ENCODE measurements at regions not wholly inside any gene's neighbourhood (a gene's known extent, or its start where the extent isn't known, plus 50 kb on each side); places are given as distances from the start of the nearest gene placed in this dataset.

DNA sequence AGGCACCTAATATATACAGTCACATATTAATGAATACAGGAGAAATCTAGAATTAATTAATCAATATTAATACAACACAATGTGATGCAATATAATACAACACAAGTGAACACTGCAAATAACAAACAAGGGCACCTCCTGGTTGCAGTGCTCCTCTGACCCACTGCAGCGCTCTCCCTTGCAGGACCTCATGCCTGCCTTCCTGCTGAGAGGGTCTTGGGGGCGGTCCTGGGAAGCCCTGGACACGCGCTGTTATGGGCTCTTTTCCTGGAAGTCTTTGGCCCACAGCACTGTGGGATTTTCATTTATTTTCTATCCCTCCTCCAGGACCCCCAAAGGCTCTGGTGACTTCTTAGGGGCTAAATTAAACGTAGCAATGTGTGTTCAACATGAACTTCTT is 485.8 kb downstream of the IRX1 start:
- peaks cover 5% of the 10 kb centered on the region for H3K4me1 Mint-ChIP-seq (ENCODE audit: low read depth, unreplicated experiment)
- H3K27me3 Mint-ChIP-seq (ENCODE audit: unreplicated experiment) = no peaks in the 10 kb centered on the region
- TF ChIP-seq, protein P1, sequence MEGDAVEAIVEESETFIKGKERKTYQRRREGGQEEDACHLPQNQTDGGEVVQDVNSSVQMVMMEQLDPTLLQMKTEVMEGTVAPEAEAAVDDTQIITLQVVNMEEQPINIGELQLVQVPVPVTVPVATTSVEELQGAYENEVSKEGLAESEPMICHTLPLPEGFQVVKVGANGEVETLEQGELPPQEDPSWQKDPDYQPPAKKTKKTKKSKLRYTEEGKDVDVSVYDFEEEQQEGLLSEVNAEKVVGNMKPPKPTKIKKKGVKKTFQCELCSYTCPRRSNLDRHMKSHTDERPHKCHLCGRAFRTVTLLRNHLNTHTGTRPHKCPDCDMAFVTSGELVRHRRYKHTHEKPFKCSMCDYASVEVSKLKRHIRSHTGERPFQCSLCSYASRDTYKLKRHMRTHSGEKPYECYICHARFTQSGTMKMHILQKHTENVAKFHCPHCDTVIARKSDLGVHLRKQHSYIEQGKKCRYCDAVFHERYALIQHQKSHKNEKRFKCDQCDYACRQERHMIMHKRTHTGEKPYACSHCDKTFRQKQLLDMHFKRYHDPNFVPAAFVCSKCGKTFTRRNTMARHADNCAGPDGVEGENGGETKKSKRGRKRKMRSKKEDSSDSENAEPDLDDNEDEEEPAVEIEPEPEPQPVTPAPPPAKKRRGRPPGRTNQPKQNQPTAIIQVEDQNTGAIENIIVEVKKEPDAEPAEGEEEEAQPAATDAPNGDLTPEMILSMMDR (IDR thresholded peaks at IDR 0.05; ENCODE audit: partially characterized antibody, unreplicated experiment) = no peak
- H3K4me3 Mint-ChIP-seq (ENCODE audit: unreplicated experiment) = no peak overlapping the region
- H3K9me3 Mint-ChIP-seq (ENCODE audit: unreplicated experiment) = no peaks in the 10 kb centered on the region
- no peak overlapping the region for H3K27ac Mint-ChIP-seq (ENCODE audit: unreplicated experiment)
- no peaks in the 10 kb centered on the region for H3K36me3 Mint-ChIP-seq (ENCODE audit: unreplicated experiment)
- no peak for DNase-seq

DNA sequence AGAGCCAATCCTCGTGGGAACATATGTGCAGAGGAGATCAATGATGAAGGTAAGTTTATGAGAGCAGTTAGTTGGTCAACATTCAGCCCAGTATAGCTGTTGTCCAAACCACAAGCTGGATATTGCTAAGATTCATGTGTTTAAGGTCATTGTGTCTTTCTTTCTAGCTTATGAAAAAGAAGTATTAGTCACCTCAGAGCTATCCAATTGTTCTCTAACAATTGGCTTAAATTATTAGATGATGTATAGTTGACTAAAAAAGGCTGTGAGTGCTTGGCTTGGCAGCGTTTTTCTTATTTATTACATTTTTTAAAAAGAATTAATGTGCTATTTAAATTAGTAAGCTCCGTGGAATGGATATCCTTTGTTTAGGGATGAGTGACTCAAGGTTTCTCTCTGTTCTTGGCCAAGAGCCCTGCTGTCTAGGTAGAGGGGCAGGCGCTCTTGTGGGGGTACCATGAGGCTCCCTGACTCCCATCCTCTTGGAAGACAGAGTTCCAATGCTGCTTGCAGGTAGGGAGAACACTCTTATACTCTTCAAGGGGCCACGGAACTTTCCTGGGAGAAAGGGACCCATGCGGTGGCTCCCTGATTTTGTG is 487.4 kb downstream of the IRX1 start:
- H3K9me3 Mint-ChIP-seq (ENCODE audit: unreplicated experiment) = no peaks in the 10 kb centered on the region
- H3K4me1 Mint-ChIP-seq (ENCODE audit: low read depth, unreplicated experiment) = peaks cover 5% of the 10 kb centered on the region
- TF ChIP-seq, protein P1 (IDR thresholded peaks at IDR 0.05; ENCODE audit: partially characterized antibody, unreplicated experiment) = no peak
- no peak for DNase-seq
- H3K27me3 Mint-ChIP-seq (ENCODE audit: unreplicated experiment) = no peaks in the 10 kb centered on the region
- no peaks in the 10 kb centered on the region for H3K36me3 Mint-ChIP-seq (ENCODE audit: unreplicated experiment)
- no peak overlapping the region for H3K27ac Mint-ChIP-seq (ENCODE audit: unreplicated experiment)
- no peak overlapping the region for H3K4me3 Mint-ChIP-seq (ENCODE audit: unreplicated experiment)

DNA sequence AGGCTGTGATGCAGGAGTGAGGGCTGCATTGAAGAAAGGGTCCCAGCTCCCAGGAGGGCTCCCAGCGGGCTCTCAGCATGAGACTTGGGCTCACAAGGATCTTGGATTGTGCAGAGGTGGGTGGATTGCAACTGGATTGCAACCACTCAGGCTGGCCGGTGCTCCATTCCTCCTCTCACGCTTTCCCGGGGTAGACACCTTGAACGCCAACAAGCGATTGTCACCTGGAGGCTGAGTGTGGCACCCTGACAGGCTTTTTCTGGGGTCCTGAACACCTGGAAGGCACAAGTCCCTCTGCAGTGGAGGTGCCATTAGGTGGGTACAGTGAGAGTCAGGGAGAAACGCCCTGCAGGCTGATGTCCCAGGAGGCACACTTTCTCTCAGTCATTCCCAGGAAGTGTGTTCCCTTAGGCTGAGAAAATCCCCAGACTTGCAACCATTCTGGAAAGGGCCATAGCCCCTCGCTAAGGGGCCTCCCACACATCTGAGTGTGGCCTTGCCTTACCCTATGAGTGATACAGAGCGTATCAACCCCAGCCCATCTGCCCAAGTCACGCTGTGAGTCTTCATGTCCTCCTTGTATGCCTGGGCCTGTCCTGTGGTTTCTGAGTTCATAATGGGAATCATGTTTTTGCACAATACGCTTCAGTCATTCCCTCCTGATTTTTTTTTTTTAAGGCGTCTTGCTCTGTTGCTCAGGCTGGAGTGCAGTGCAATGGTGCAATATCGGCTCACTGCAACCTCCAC is 488.1 kb downstream of the IRX1 start:
- Mint-ChIP-seq H3K27me3 (ENCODE audit: unreplicated experiment) (no peaks in the 10 kb centered on the region), H3K36me3 (ENCODE audit: unreplicated experiment) (no peaks in the 10 kb centered on the region), H3K4me1 (ENCODE audit: low read depth, unreplicated experiment) (peaks cover 5% of the 10 kb centered on the region), H3K4me3 (ENCODE audit: unreplicated experiment) (no peak overlapping the region), H3K27ac (ENCODE audit: unreplicated experiment) (no peak overlapping the region), H3K9me3 (ENCODE audit: unreplicated experiment) (no peaks in the 10 kb centered on the region)
- no peak for DNase-seq
- TF ChIP-seq, protein P1 (IDR thresholded peaks at IDR 0.05; ENCODE audit: partially characterized antibody, unreplicated experiment) = no peak

DNA sequence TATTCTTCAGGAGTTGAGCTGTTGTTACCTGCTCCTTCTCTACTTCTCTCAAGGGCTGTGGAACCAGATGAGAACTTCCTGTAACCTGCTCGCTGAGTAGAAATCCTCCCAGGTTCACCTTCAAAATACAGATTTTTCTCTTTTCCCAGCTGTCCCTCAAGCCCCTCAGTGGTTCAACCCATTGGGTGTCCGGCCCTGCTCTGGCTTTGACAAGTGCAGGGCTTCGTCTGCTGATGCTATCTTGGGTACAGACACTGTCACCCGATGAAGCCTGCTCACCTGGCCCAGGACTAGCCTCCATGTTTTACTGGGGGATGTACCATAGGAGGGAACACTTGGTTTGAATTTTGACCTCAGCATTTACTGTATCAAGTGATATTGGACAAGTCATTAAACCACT is 490.4 kb downstream of the IRX1 start:
- Mint-ChIP-seq H3K4me3 (ENCODE audit: unreplicated experiment) (no peak overlapping the region), H3K36me3 (ENCODE audit: unreplicated experiment) (no peaks in the 10 kb centered on the region), H3K4me1 (ENCODE audit: low read depth, unreplicated experiment) (no peaks in the 10 kb centered on the region), H3K27me3 (ENCODE audit: unreplicated experiment) (no peaks in the 10 kb centered on the region), H3K9me3 (ENCODE audit: unreplicated experiment) (no peaks in the 10 kb centered on the region), H3K27ac (ENCODE audit: unreplicated experiment) (no peak overlapping the region)
- DNase-seq = no peak
- TF ChIP-seq, protein P1 (IDR thresholded peaks at IDR 0.05; ENCODE audit: partially characterized antibody, unreplicated experiment) = no peak

DNA sequence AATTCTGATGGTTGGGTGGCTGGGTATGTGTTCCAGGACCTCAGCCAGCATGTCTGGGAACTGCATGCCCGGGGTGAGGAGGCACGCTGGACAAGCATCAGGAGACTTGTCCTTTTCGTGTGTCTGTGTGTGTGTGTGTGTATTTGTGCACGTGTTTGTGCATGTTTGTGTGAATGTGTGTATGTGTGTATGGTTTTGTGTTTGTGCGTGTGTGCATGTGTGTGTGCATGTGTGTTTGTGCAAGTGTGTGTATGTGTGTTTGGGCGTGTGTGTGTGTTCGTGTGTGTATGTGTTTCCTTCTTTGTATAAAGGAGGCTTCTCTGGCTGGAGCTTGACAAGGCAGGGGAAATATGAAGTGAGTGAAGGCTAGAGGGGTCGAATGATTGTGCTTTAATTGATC is 491.5 kb downstream of the IRX1 start:
- H3K27ac Mint-ChIP-seq (ENCODE audit: unreplicated experiment) = no peak overlapping the region
- no peak for DNase-seq
- H3K4me3 Mint-ChIP-seq (ENCODE audit: unreplicated experiment) = no peak overlapping the region
- H3K27me3 Mint-ChIP-seq (ENCODE audit: unreplicated experiment) = no peaks in the 10 kb centered on the region
- H3K4me1 Mint-ChIP-seq (ENCODE audit: low read depth, unreplicated experiment) = no peaks in the 10 kb centered on the region
- TF ChIP-seq, protein P1 (IDR thresholded peaks at IDR 0.05; ENCODE audit: partially characterized antibody, unreplicated experiment) = no peak
- no peaks in the 10 kb centered on the region for H3K9me3 Mint-ChIP-seq (ENCODE audit: unreplicated experiment)
- no peaks in the 10 kb centered on the region for H3K36me3 Mint-ChIP-seq (ENCODE audit: unreplicated experiment)

Measured in glutamatergic neuron (in vitro differentiated cells).